ENCODE measurements at regions not wholly inside any gene's neighbourhood (a gene's known extent, or its start where the extent isn't known, plus 50 kb on each side); places are given as distances from the start of the nearest gene placed in this dataset.

DNA sequence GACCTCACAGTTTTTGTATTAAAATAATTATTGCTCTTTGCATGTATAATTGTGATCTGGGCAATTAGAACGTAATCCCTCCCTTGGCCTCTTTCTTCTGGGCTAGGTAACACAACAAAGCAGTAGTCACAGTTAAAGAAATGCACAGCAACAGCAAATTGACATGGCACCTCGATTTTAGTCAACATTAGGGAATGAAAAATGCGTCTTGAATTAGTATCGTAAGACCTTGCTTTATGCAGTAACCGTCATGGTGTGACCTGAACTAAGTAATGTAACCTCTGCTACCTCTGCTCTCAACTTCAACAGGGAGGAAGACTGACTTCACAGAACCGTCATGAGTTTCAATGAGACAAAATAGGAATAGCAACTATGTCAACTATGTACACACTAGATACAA is 265.4 kb upstream of the MAF start:
- Histone ChIP-seq H4K20me1 (ENCODE audit: control insufficient read depth, insufficient read depth, insufficient read length) (no peaks in the 10 kb centered on the region), H3K23me2 (ENCODE audit: insufficient read length, low read depth, low read length, poor library complexity, severe bottlenecking) (no peaks in the 10 kb centered on the region), H3K14ac (ENCODE audit: insufficient read depth, low read length) (no peak overlapping the region), H2BK120ac (ENCODE audit: low read depth, low read length, poor library complexity, severe bottlenecking) (no peak overlapping the region), H3K4ac (ENCODE audit: low read depth, low read length) (no peak overlapping the region), H3K56ac (ENCODE audit: insufficient read length, low read depth, low read length) (no peak overlapping the region), H4K5ac (ENCODE audit: insufficient read length, low read depth, low read length) (no peak overlapping the region), H3T11ph (ENCODE audit: low read length) (no peak overlapping the region), H3K27ac (ENCODE audit: insufficient read length, low read depth, low read length) (no peak overlapping the region), H3K27me3 (ENCODE audit: insufficient read depth, low read length) (no peaks in the 10 kb centered on the region), H2BK12ac (ENCODE audit: insufficient read length, low read depth, low read length) (no peak overlapping the region), H3K79me2 (ENCODE audit: insufficient read depth, low read length) (no peaks in the 10 kb centered on the region), H3K9me3 (ENCODE audit: control insufficient read depth, low read depth, low read length) (no peaks in the 10 kb centered on the region), H4K91ac (ENCODE audit: insufficient read length, low read depth, low read length) (no peak overlapping the region), H3K4me2 (ENCODE audit: insufficient read depth, insufficient read length, low read length) (no peak overlapping the region), H3K79me1 (ENCODE audit: insufficient read depth, low read depth, low read length, poor library complexity, severe bottlenecking) (no peaks in the 10 kb centered on the region), H2AFZ (ENCODE audit: low read length) (no peak overlapping the region), H2BK15ac (ENCODE audit: low read depth, low read length) (no peak overlapping the region), H2AK5ac (ENCODE audit: insufficient read length, low read length) (no peak overlapping the region), H2BK20ac (ENCODE audit: low read depth, low read length, poor library complexity, severe bottlenecking) (no peak overlapping the region), H3K18ac (ENCODE audit: insufficient read length, low read depth, low read length) (no peak overlapping the region), H3K23ac (ENCODE audit: insufficient read length, low read depth, low read length) (no peak overlapping the region), H3K9ac (ENCODE audit: extremely low read depth, insufficient read length, low read length) (no peak overlapping the region), H2BK5ac (ENCODE audit: insufficient read length, low read length) (no peak overlapping the region), H3K4me1 (ENCODE audit: insufficient read depth, low read length) (no peaks in the 10 kb centered on the region), H4K8ac (replicated peaks; ENCODE audit: insufficient read length, low read depth, low read length) (no peak overlapping the region)
- no peaks in the 10 kb centered on the region for H3K4me1 Mint-ChIP-seq
- no peak for DNase-seq
- no peak overlapping the region for H3K4me3 Mint-ChIP-seq
- H3K36me3 Mint-ChIP-seq (ENCODE audit: insufficient read depth in 1 of 3, low read depth in 3 of 3), result no peaks in the 10 kb centered on the region
- no CpG with 5 or more reads among the region's 6 CpGs for whole genome bisulfite sequencing (ENCODE audit: extremely low coverage, insufficient read length, low lambda C conversion rate)
- no peak overlapping the region for H3K27ac Mint-ChIP-seq
- no peaks in the 10 kb centered on the region; the same call in 1 of the 2 replicates for H3K27me3 Mint-ChIP-seq (ENCODE audit: low read depth)
- no peaks in the 10 kb centered on the region for H3K9me3 Mint-ChIP-seq
- no peak for TF ChIP-seq CTCF (conservative IDR thresholded peaks at IDR 0.05)

All from H9 (cell line).